ENCODE measurements at regions not wholly inside any gene's neighbourhood (a gene's known extent, or its start where the extent isn't known, plus 50 kb on each side); places are given as distances from the start of the nearest gene placed in this dataset.

DNA sequence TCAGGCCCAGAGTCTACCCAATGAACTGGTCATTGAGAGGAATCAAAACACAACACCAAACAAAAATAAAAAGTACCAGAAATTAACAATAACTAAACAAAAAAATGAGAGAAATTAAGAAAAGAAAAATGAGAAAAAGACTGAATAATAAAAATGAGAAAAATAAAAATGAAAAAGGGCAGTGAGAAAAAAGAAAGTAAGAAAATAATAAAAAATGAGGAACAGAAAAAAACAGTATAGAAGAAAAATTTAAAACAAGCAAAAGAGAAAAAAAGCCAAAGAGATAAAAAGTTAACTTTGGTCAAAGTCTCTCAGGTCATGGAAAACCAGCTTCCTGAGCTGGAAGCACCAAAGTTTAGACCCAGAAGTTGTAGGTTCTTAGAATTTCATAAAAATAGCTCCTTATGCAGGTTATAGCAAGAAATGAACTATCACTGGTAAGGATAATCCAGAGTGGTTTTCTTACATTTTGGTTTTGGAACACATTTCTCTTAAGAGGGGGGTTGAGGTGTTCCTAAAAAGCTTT is 51.0 kb upstream of the WDR17 start:
- DNase-seq = no peak
